ENCODE measurements at regions not wholly inside any gene's neighbourhood (a gene's known extent, or its start where the extent isn't known, plus 50 kb on each side); places are given as distances from the start of the nearest gene placed in this dataset.
A peak's percentile ranks its signal among the peaks of the same experiment; 100 is the strongest.

- WGBS (ENCODE audit: low lambda C conversion rate, missing lambda C conversion rate): 74% methylated on average over 3 of the region's 3 CpGs
- H3K9me2 ChIP-seq (replicated peaks; ENCODE audit: insufficient read depth): no peaks in the 10 kb centered on the region
Observed at GRCh38 chr13:74035896-74036295, 98.3 kb downstream of the KLF12 start.

GRCh38 chr13:74032325-74032724 lies 101.9 kb downstream of the KLF12 start:
- Histone ChIP-seq H3K27me3 (no peaks in the 10 kb centered on the region), H3K36me3 (replicated peaks; ENCODE audit: insufficient read depth, low read depth) (no peaks in the 10 kb centered on the region), H3K27ac (no peak overlapping the region), H2AFZ (no peak overlapping the region), H3K79me2 (peaks cover 35% of the 10 kb centered on the region), H3K4me1 (ENCODE audit: insufficient read depth) (peaks cover 1% of the 10 kb centered on the region), H3K9me3 (ENCODE audit: low read depth) (no peaks in the 10 kb centered on the region), H3K9me2 (replicated peaks; ENCODE audit: insufficient read depth) (no peaks in the 10 kb centered on the region), H3K4me3 (no peak overlapping the region), H3K4me2 (no peak overlapping the region), H4K20me1 (ENCODE audit: insufficient read depth, poor library complexity, severe bottlenecking) (no peaks in the 10 kb centered on the region)
- WGBS (ENCODE audit: low lambda C conversion rate, missing lambda C conversion rate): 93% methylated on average over 4 of the region's 4 CpGs
- TF ChIP-seq CTCF (IDR thresholded peaks at IDR 0.05; ENCODE audit: poor library complexity) (no peak), EZH2phosphoT487 (IDR thresholded peaks at IDR 0.05; ENCODE audit: low read depth, severe bottlenecking, unreplicated experiment) (no peak), EZH2 (IDR thresholded peaks at IDR 0.05; ENCODE audit: borderline replicate concordance) (no peak)
- DNase-seq (ENCODE audit: low spot score): no peak

More at GRCh38 chr13:74035896-74036295, 98.3 kb downstream of the KLF12 start:
- Histone ChIP-seq H3K4me1 (ENCODE audit: insufficient read depth) (no peaks in the 10 kb centered on the region), H3K79me2 (peaks cover 65% of the 10 kb centered on the region), H3K4me2 (no peak overlapping the region), H4K20me1 (ENCODE audit: insufficient read depth, poor library complexity, severe bottlenecking) (no peaks in the 10 kb centered on the region), H3K27ac (peak overlapping the region; percentile 49), H3K27me3 (no peaks in the 10 kb centered on the region), H3K4me3 (no peak overlapping the region), H3K9me3 (ENCODE audit: low read depth) (no peaks in the 10 kb centered on the region), H2AFZ (no peak overlapping the region), H3K36me3 (replicated peaks; ENCODE audit: insufficient read depth, low read depth) (no peaks in the 10 kb centered on the region)
- no peak for DNase-seq (ENCODE audit: low spot score)
- TF ChIP-seq EZH2 (IDR thresholded peaks at IDR 0.05; ENCODE audit: borderline replicate concordance): no peak
- no peak for TF ChIP-seq EZH2phosphoT487 (IDR thresholded peaks at IDR 0.05; ENCODE audit: low read depth, severe bottlenecking, unreplicated experiment)
- TF ChIP-seq CTCF (IDR thresholded peaks at IDR 0.05; ENCODE audit: poor library complexity): no peak

GRCh38 chr13:74027161-74027779 lies 106.9 kb downstream of the KLF12 start:
- Histone ChIP-seq H3K4me2 (peak overlapping the region; percentile 27), H4K20me1 (ENCODE audit: insufficient read depth, poor library complexity, severe bottlenecking) (no peaks in the 10 kb centered on the region), H3K9me3 (ENCODE audit: low read depth) (no peaks in the 10 kb centered on the region), H3K79me2 (peaks cover 9% of the 10 kb centered on the region), H3K4me1 (ENCODE audit: insufficient read depth) (peaks cover 12% of the 10 kb centered on the region), H3K27ac (peak overlapping the region; percentile 39), H3K27me3 (no peaks in the 10 kb centered on the region), H2AFZ (no peak overlapping the region), H3K4me3 (no peak overlapping the region), H3K9me2 (replicated peaks; ENCODE audit: insufficient read depth) (no peaks in the 10 kb centered on the region), H3K36me3 (replicated peaks; ENCODE audit: insufficient read depth, low read depth) (no peaks in the 10 kb centered on the region)
- TF ChIP-seq EZH2 (IDR thresholded peaks at IDR 0.05; ENCODE audit: borderline replicate concordance) (no peak), EZH2phosphoT487 (IDR thresholded peaks at IDR 0.05; ENCODE audit: low read depth, severe bottlenecking, unreplicated experiment) (no peak), CTCF (IDR thresholded peaks at IDR 0.05; ENCODE audit: poor library complexity) (no peak)
- 73% methylated on average over 4 of the region's 4 CpGs for whole genome bisulfite sequencing (ENCODE audit: low lambda C conversion rate, missing lambda C conversion rate)
- DNase-seq (ENCODE audit: low spot score): no peak

Measured in hepatocyte (in vitro differentiated cells).